Lower leg skin (tissue), 3 donors: ENCODE measurements at regions not wholly inside any gene's neighbourhood (a gene's known extent, or its start where the extent isn't known, plus 50 kb on each side); places are given as distances from the start of the nearest gene placed in this dataset.

Source experiments
- POLR2A ChIP-seq, 2 donors: fragments of 450-650 bp; IDR thresholded peaks; one replicate each; pipeline ENCODE4 v1.6.1; 2016 to 2017; ENCODE audit warnings: antibody characterized with exemption in 2 of 2, mild to moderate bottlenecking in 1 of 2, moderate library complexity in 1 of 2
- TF ChIP-seq, protein P1 (sequence below), 3 donors: fragments of 450-650 bp; IDR thresholded peaks; one replicate each; pipeline ENCODE4 v1.5.1; 2016; ENCODE audit warnings: antibody characterized with exemption in 3 of 3, mild to moderate bottlenecking in 3 of 3, moderate library complexity in 2 of 3

GRCh38 chr3:177466074-177466473, 268.8 kb upstream of the TBL1XR1 start:
- TF ChIP-seq, protein P1, sequence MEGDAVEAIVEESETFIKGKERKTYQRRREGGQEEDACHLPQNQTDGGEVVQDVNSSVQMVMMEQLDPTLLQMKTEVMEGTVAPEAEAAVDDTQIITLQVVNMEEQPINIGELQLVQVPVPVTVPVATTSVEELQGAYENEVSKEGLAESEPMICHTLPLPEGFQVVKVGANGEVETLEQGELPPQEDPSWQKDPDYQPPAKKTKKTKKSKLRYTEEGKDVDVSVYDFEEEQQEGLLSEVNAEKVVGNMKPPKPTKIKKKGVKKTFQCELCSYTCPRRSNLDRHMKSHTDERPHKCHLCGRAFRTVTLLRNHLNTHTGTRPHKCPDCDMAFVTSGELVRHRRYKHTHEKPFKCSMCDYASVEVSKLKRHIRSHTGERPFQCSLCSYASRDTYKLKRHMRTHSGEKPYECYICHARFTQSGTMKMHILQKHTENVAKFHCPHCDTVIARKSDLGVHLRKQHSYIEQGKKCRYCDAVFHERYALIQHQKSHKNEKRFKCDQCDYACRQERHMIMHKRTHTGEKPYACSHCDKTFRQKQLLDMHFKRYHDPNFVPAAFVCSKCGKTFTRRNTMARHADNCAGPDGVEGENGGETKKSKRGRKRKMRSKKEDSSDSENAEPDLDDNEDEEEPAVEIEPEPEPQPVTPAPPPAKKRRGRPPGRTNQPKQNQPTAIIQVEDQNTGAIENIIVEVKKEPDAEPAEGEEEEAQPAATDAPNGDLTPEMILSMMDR (IDR thresholded peaks at IDR 0.05) = no peak
- no peak for TF ChIP-seq POLR2A (IDR thresholded peaks at IDR 0.05)
